Non-pigmented ciliary epithelial cell (primary cell): ENCODE measurements at regions not wholly inside any gene's neighbourhood (a gene's known extent, or its start where the extent isn't known, plus 50 kb on each side); places are given as distances from the start of the nearest gene placed in this dataset.
"Not testable (repeated sequence)": the region's sequence is repeated elsewhere in the genome, so short reads cannot be mapped to it uniquely, and the experiment has no call there.

Experiments used
- DNase-seq: peaks from one replicate; pipeline ENCODE4 v3.0.0-alpha.2; 2010; ENCODE audit warnings: low read depth

DNA sequence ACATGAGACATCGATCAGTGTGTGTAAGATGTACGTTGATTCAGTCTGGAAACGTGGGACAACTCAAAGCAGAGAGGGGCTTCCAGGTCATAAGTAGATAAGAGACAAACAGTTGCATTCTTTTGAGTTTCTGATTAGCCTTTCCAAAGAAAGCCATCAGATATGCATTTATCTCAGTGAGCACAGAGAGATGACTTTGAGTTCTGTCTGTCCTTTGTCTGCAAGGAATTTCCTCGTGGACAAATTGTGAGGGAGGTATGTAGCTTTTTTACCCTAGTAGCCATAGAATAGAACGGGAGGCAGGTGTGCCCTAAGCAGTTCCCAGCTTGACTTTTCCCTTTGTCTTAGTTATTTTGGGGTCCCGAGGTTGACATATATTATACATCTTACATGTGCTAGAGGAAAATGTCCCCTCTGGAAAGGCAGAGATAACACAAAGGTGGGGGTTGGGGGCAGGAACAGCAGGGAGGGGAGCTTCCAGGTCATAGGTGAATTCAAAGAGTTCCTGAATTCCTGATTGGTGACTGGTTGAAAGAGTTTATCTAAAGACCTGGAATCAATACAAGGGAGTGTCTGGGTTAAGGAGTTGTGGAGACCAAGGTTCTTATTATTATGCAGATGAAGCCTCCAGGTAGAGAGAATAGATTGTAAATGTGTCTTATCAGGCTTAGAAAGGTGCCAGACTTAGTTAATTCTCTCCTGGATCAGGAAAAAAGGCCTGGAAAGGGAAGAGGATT lies 237.0 kb downstream of the NFATC2 start:
- no peak for DNase-seq

- no peak for DNase-seq
These were observed 238.5 kb downstream of the NFATC2 start for GRCh38 chr20:51303731-51304670.

- DNase-seq: no peak
These were observed 241.5 kb downstream of the NFATC2 start for GRCh38 chr20:51301026-51301425.

DNA sequence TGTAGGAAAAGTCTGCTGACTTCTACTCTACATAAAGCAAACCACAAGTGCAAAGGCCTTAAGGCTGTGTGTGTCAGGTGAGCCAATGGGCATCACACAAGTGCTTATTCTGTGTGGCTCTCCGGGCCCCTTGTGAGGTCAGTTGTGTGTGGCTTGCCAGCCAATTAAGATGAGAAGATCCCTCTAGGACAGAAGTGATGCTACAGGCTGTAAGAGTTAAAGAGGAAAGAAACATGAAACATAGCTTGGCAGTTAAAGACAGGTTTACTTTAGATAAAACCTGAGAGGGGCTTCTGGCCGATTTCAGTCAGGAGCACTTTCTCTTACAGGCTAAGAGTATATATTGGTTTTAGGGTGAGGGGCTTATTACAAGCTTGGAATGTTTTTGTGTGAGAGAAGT lies 242.4 kb downstream of the NFATC2 start:
- no peak for DNase-seq

- no peak for DNase-seq
These were observed 243.1 kb downstream of the NFATC2 start for GRCh38 chr20:51299413-51299812.

- no peak for DNase-seq
These were observed 244.3 kb downstream of the NFATC2 start for GRCh38 chr20:51298141-51298749.

DNA sequence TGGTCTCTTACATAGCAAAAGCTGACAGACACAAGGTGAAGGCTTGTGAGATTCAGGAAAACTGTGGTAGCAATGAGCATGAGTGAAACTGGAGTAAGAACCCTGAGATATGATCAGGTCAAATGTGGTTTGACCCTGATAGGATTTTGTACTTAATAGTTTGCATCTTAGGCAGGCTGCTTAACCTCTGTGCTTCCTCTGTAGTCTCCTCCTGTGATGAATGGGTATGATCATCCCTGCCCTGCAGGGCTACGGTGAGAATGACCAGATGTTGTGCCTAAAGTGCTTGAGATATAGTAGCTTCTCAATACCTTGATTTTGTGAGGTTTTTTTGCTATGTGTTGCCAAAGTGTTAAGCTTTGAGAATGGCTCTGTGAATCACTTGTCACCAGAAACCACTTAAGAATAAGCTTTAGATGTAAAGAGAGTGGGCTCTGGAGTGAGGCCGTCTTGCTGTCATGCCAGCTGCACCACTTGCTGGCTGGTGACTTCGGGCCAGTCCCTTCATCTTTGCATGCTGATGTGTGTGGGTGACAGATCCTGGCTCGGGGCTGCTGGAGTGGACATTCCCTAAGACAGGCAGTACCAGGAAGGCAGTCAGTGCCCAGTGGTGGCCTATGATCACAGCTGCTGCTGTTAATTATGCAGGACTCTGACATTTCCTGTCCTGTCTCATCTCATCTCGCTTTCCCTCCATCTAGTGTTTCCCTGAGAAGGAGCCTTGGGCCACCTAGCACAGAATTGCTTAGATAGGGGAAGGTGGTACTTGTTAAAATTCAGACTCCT lies 254.7 kb downstream of the NFATC2 start:
- no peak for DNase-seq

- DNase-seq: no peak
These were observed 255.8 kb downstream of the NFATC2 start for GRCh38 chr20:51286758-51287157.

- DNase-seq: no peak
These were observed 256.8 kb downstream of the NFATC2 start for GRCh38 chr20:51285684-51286083.

GRCh38 chr20:51284871-51285270 lies 257.6 kb downstream of the NFATC2 start:
- no peak for DNase-seq

DNA sequence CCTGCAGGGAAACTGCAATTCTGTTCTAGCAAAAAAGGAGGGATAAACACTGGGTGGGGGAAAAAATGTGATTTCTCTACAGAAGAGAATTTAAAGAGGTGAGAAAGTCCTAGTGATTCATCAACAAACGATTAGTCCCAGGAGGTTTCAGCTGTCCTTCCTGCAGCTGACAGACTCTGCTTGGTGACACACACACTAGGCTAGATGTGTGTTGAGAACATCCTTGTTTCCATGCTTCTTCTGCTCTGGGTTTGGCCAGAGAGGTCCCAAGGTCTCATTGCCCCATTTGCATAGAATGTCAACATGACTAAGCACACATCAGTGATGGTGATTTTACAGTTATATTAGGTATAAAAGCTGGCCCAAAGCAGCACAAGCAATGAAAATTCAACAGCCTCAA lies 258.3 kb downstream of the NFATC2 start:
- DNase-seq: no peak

DNA sequence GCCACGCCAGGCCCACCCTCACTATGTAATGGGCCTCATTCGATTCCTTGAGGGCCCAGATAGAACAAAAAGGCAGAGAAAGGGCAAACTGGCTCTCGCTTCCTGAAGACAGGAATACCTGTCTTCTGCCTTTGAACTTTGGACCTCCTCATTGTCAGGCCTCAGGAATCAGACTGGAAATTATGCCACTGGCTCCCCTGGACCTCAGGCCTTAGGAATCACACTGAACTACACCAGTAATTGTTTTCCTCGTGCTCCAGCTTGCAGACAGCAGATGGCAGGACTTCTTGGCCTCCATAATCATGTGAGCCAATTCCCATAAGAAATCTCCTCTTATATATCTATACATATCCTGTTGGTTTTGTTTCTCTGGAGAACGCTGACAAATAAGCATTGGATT lies 258.6 kb upstream of the KCNG1 start:
- DNase-seq: no peak

GRCh38 chr20:51280047-51280446 lies 257.1 kb upstream of the KCNG1 start:
- DNase-seq: no peak

- DNase-seq: no peak
These were observed 255.1 kb upstream of the KCNG1 start for GRCh38 chr20:51277961-51278360.

DNA sequence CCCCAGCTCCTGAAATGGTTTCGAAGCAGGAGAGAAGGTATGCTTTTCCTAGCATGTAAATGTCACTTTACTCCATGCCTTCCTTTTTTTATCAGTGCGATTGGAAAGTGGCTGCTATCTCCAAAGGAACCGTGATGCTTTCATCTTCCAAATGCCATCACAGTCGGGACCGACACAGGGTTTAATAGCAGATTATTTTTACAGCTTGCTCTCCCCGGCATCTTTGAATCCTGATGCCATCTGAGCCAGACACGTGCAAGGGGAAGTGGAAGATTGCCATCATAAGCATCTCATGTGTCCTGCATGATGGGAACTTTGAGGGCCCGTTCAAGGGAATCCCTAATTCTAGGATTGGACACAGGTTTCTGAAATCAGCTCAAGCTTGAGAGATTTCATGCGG lies 253.4 kb upstream of the KCNG1 start:
- no peak for DNase-seq

GRCh38 chr20:51275826-51276225 lies 252.9 kb upstream of the KCNG1 start:
- DNase-seq: no peak

GRCh38 chr20:51275181-51275580 lies 252.3 kb upstream of the KCNG1 start:
- DNase-seq: no peak

GRCh38 chr20:51272401-51272800 lies 249.5 kb upstream of the KCNG1 start:
- peak; percentile 31 for DNase-seq

DNA sequence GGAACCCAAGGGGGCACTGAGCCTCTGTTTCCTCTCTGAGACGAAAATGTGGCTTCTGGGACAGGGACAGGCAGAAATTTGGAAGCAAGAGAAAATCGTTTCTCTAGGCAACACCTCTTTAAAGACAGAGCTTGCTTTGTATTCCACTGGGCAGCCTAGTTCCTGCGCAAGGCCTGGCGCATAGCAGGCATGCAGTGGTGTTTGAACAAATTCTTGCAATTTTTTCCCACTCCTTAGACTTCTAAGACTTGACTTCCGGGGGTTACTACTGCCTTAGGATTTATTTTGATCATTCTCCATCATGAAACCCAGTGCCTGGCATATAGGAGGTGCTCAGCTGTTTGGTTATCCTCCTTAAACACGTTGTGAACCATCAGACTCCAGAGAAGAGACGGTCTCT lies 249.0 kb upstream of the KCNG1 start:
- DNase-seq: no peak

GRCh38 chr20:51271289-51271688 lies 248.4 kb upstream of the KCNG1 start:
- DNase-seq: not testable (repeated sequence)

DNA sequence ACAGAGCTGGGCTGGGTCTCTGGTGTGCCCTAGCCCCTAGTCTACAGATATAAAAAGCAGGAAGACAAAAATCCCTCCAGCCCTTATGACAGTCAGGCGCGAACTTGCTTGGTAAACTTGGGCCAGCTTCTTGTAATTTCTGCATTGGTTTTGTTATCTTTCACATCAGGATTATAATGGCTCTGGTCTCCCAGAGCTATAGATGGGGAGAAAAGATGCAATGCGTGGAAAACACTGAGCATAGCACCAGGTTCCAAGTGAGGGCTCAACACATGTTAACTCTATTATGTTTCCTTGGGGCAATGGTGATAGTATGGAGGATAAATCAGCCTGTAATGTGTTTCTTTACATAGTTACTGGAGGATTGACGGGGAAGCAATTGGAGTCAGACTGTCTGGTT lies 246.8 kb upstream of the KCNG1 start:
- no peak for DNase-seq

- no peak for DNase-seq
These were observed 244.8 kb upstream of the KCNG1 start for GRCh38 chr20:51267679-51268078.
